ENCODE measurements at regions not wholly inside any gene's neighbourhood (a gene's known extent, or its start where the extent isn't known, plus 50 kb on each side); places are given as distances from the start of the nearest gene placed in this dataset.

- Histone ChIP-seq H4K20me1 (ENCODE audit: insufficient read depth) (no peaks in the 10 kb centered on the region), H3K36me3 (ENCODE audit: control insufficient read depth in 1 of 2, insufficient read depth in 2 of 2, low read length in 2 of 2) (no peaks in the 10 kb centered on the region), H3K27ac (ENCODE audit: low read depth, low read length) (no peak overlapping the region), H3K4me1 (ENCODE audit: control insufficient read depth in 1 of 2, insufficient read depth in 2 of 2, low read length in 2 of 2) (no peaks in the 10 kb centered on the region), H3K79me2 (ENCODE audit: insufficient read depth, low read length) (no peaks in the 10 kb centered on the region), H3K9me3 (ENCODE audit: control insufficient read depth in 1 of 2, insufficient read depth in 1 of 2, low read depth in 1 of 2, low read length in 2 of 2) (no peaks in the 10 kb centered on the region), H3K4me3 (replicated peaks in 1 of 2; ENCODE audit: low read depth in 1 of 2, low read length in 2 of 2) (no peak overlapping the region), H3K9me2 (ENCODE audit: insufficient read depth) (no peaks in the 10 kb centered on the region), H3K4me2 (ENCODE audit: low read length) (no peak overlapping the region), H2AFZ (ENCODE audit: low read depth, low read length, poor library complexity, severe bottlenecking) (no peak overlapping the region), H3K27me3 (ENCODE audit: insufficient read depth, low read length) (no peaks in the 10 kb centered on the region), H3K9ac (ENCODE audit: low read length) (no peak overlapping the region)
- CTCF ChIA-PET, result no interaction called here
- POLR2A ChIA-PET, result no interaction called here
- no peak for DNase-seq (ENCODE audit: low read depth, low spot score)
- TF ChIP-seq ZNF274 (IDR thresholded peaks at IDR 0.05; ENCODE audit: low read depth, low read length), result no peak
- no peak for TF ChIP-seq POLR2AphosphoS5 (IDR thresholded peaks at IDR 0.05; ENCODE audit: low read depth, low read length)
- TF ChIP-seq SP1 (IDR thresholded peaks at IDR 0.05; ENCODE audit: low read depth), result no peak
- no peak for TF ChIP-seq EZH2 (IDR thresholded peaks at IDR 0.05)
- TF ChIP-seq ZFX (IDR thresholded peaks at IDR 0.05), result no peak
- TF ChIP-seq CEBPB (IDR thresholded peaks at IDR 0.05; ENCODE audit: low read depth), result no peak
- no TSS peak for BruUV-seq (replicated peaks)
- no peak for ATAC-seq
- RAD21 ChIA-PET (ENCODE audit: low non-redundant PET in 1 of 2, low total read pairs in 2 of 2, uncharacterized antibody in 2 of 2, unreplicated experiment in 2 of 2), result no interaction called here
- intact Hi-C loops (cut with micrococcal nuclease), result no loop called here
These were observed 1577.4 kb downstream of the KCNT2 start for GRCh38 chr1:195030793-195031192.

GRCh38 chr1:195026792-195027191 is 1581.4 kb downstream of the KCNT2 start:
- no peaks in the 10 kb centered on the region for H3K27me3 ChIP-seq (ENCODE audit: insufficient read depth, low read length)
- H3K9me3 ChIP-seq (ENCODE audit: control insufficient read depth in 1 of 2, insufficient read depth in 1 of 2, low read depth in 1 of 2, low read length in 2 of 2), result no peaks in the 10 kb centered on the region
- no peaks in the 10 kb centered on the region for H3K4me1 ChIP-seq (ENCODE audit: control insufficient read depth in 1 of 2, insufficient read depth in 2 of 2, low read length in 2 of 2)
- no peak overlapping the region for H3K9ac ChIP-seq (ENCODE audit: low read length)
- H3K4me2 ChIP-seq (ENCODE audit: low read length), result no peak overlapping the region
- intact Hi-C loops (cut with micrococcal nuclease), result no loop called here
- CTCF ChIA-PET, result no interaction called here
- no peaks in the 10 kb centered on the region for H3K79me2 ChIP-seq (ENCODE audit: insufficient read depth, low read length)
- no peak for DNase-seq (ENCODE audit: low read depth, low spot score)
- no peaks in the 10 kb centered on the region for H3K9me2 ChIP-seq (ENCODE audit: insufficient read depth)
- no peak overlapping the region for H3K27ac ChIP-seq (ENCODE audit: low read depth, low read length)
- RAD21 ChIA-PET (ENCODE audit: low non-redundant PET in 1 of 2, low total read pairs in 2 of 2, uncharacterized antibody in 2 of 2, unreplicated experiment in 2 of 2), result no interaction called here
- no peak for ATAC-seq
- H3K36me3 ChIP-seq (ENCODE audit: control insufficient read depth in 1 of 2, insufficient read depth in 2 of 2, low read length in 2 of 2), result no peaks in the 10 kb centered on the region
- POLR2A ChIA-PET, result no interaction called here
- H4K20me1 ChIP-seq (ENCODE audit: insufficient read depth), result no peaks in the 10 kb centered on the region
- BruUV-seq (replicated peaks), result no TSS peak
- no peak overlapping the region for H2AFZ ChIP-seq (ENCODE audit: low read depth, low read length, poor library complexity, severe bottlenecking)
- no peak overlapping the region for H3K4me3 ChIP-seq (replicated peaks in 1 of 2; ENCODE audit: low read depth in 1 of 2, low read length in 2 of 2)
- TF ChIP-seq YY1 (IDR thresholded peaks at IDR 0.05; ENCODE audit: extremely low read depth, insufficient replicate concordance, low read depth, low read length) (no peak), EGR1 (IDR thresholded peaks at IDR 0.05; ENCODE audit: low read depth) (no peak), EZH2 (IDR thresholded peaks at IDR 0.05) (no peak), RAD21 (IDR thresholded peaks at IDR 0.05; ENCODE audit: low read depth) (no peak), CBX3 (IDR thresholded peaks at IDR 0.05; ENCODE audit: low read depth) (no peak), SP1 (IDR thresholded peaks at IDR 0.05; ENCODE audit: low read depth) (no peak), ATF3 (IDR thresholded peaks at IDR 0.05) (no peak), POLR2AphosphoS5 (IDR thresholded peaks at IDR 0.05; ENCODE audit: low read depth, low read length) (no peak), POLR2A (IDR thresholded peaks at IDR 0.05; ENCODE audit: borderline replicate concordance, extremely low read depth, insufficient read depth, insufficient read length) (no peak), SRF (IDR thresholded peaks at IDR 0.05; ENCODE audit: low read depth) (no peak), ZNF274 (IDR thresholded peaks at IDR 0.05; ENCODE audit: low read depth, low read length) (no peak), MAX (IDR thresholded peaks at IDR 0.05) (no peak), CTCF (IDR thresholded peaks at IDR 0.05 in 2 of 3, conservative IDR thresholded peaks at IDR 0.05 in 1 of 3; ENCODE audit: borderline replicate concordance in 1 of 3, insufficient read depth in 1 of 3, low read depth in 2 of 3, low read length in 2 of 3) (no peak), TCF7L2 (IDR thresholded peaks at IDR 0.05; ENCODE audit: borderline replicate concordance, extremely low read depth, insufficient read depth, insufficient read length) (no peak), CEBPB (IDR thresholded peaks at IDR 0.05; ENCODE audit: low read depth) (no peak), REST (IDR thresholded peaks at IDR 0.05; ENCODE audit: low read depth) (no peak)

Measured in HCT116 (cell line).